GM23338 (cell line): ENCODE measurements at regions not wholly inside any gene's neighbourhood (a gene's known extent, or its start where the extent isn't known, plus 50 kb on each side); places are given as distances from the start of the nearest gene placed in this dataset.

Source experiments
- ATAC-seq: fragments of 200-7000 bp; cut with Tn5 transposase; 3 replicates; pipeline ENCODE4 v1.9.1; 2020
- DNase-seq: peaks from one replicate; pipeline ENCODE4 v3.0.0-alpha.2; 2015; ENCODE audit warnings: low spot score
- H2AFZ ChIP-seq: fragments of 200-600 bp; sonication (generic); 2 replicates; pipeline ENCODE4 v1.8.0; 2016; ENCODE audit warnings: antibody characterized with exemption, mild to moderate bottlenecking, moderate library complexity
- H3F3A ChIP-seq: fragments of 200-600 bp; sonication (generic); replicated peaks from 2 replicates; pipeline ENCODE4 v1.8.0; 2017; ENCODE audit warnings: antibody characterized with exemption, mixed run types, low read depth
- H3K27ac ChIP-seq: fragments of 200-600 bp; sonication (generic); 2 replicates; pipeline ENCODE4 v1.6.1; 2016; ENCODE audit warnings: low read depth
- H3K27me3 ChIP-seq: fragments of 200-600 bp; sonication (generic); 2 replicates; pipeline ENCODE4 v1.8.0; 2016; ENCODE audit warnings: mild to moderate bottlenecking, mixed run types, moderate library complexity; ENCODE audit not compliant: insufficient read depth
- H3K36me3 ChIP-seq: fragments of 200-600 bp; sonication (generic); 2 replicates; pipeline ENCODE4 v1.8.0; 2016; ENCODE audit warnings: mild to moderate bottlenecking; ENCODE audit not compliant: insufficient read depth
- H3K4me1 ChIP-seq: fragments of 200-600 bp; sonication (generic); 2 replicates; pipeline ENCODE4 v1.8.0; 2016; ENCODE audit warnings: mild to moderate bottlenecking, moderate library complexity; ENCODE audit not compliant: insufficient read depth
- H3K4me2 ChIP-seq: fragments of 200-600 bp; sonication (generic); 2 replicates; pipeline ENCODE4 v1.7.1; 2017; ENCODE audit warnings: mixed run types
- H3K4me3 ChIP-seq: fragments of 200-600 bp; sonication (generic); 2 replicates; pipeline ENCODE4 v1.6.1; 2016; ENCODE audit warnings: mixed run types
- H3K79me2 ChIP-seq: fragments of 200-600 bp; sonication (generic); replicated peaks from 2 replicates; pipeline ENCODE4 v1.8.0; 2017; ENCODE audit warnings: mild to moderate bottlenecking; ENCODE audit not compliant: insufficient read depth
- H3K9me2 ChIP-seq: fragments of 200-600 bp; sonication (generic); 2 replicates; pipeline ENCODE4 v1.8.0; 2017; ENCODE audit not compliant: insufficient read depth
- H4K20me1 ChIP-seq: fragments of 200-600 bp; sonication (generic); replicated peaks from 2 replicates; pipeline ENCODE4 v1.8.0; 2017; ENCODE audit warnings: mild to moderate bottlenecking; ENCODE audit not compliant: insufficient read depth
- H3K27ac Mint-ChIP-seq: 2 replicates; pipeline ENCODE4 v1.8.0; 2020; ENCODE audit warnings: inconsistent platforms, mild to moderate bottlenecking, moderate library complexity, mixed read lengths
- H3K27me3 Mint-ChIP-seq: 3 replicates; pipeline ENCODE4 v1.8.0; 2022; ENCODE audit warnings: low read depth, mild to moderate bottlenecking, moderate library complexity, mixed read lengths, inconsistent platforms; ENCODE audit not compliant: insufficient read depth, poor library complexity
- H3K36me3 Mint-ChIP-seq: 3 replicates; pipeline ENCODE4 v1.8.0; 2021; ENCODE audit warnings: low read depth, mild to moderate bottlenecking, inconsistent platforms, moderate library complexity, mixed read lengths
- H3K4me1 Mint-ChIP-seq: 3 replicates; pipeline ENCODE4 v1.8.0; 2020; ENCODE audit warnings: mild to moderate bottlenecking, inconsistent platforms, mixed read lengths
- H3K4me3 Mint-ChIP-seq: 3 replicates; pipeline ENCODE4 v1.8.0; 2021; ENCODE audit warnings: moderate library complexity, mild to moderate bottlenecking, inconsistent platforms, mixed read lengths
- H3K9me3 Mint-ChIP-seq: 3 replicates; pipeline ENCODE4 v1.8.0; 2020; ENCODE audit warnings: moderate library complexity, mild to moderate bottlenecking, inconsistent platforms, mixed read lengths
- CREB1 ChIP-seq: fragments of 250-450 bp; sonication (Bioruptor Pico); IDR thresholded peaks from 2 replicates; pipeline ENCODE4 v1.5.0; 2020; ENCODE audit warnings: low read depth, mild to moderate bottlenecking, moderate library complexity
- CTCF ChIP-seq, 2 experiments: fragments of 200-600 bp in 1 of 2; sonication (generic) in 1 of 2; conservative IDR thresholded peaks; 2 replicates each; pipeline versions ENCODE4 v1.5.1 to v1.6.1; 2016 to 2017; ENCODE audit warnings: antibody characterized with exemption in 2 of 2, low read depth in 2 of 2, mild to moderate bottlenecking in 2 of 2, moderate library complexity in 1 of 2
- JUNB ChIP-seq: IDR thresholded peaks from one replicate; pipeline ENCODE4 v1.6.1; 2016; ENCODE audit warnings: antibody characterized with exemption; ENCODE audit not compliant: unreplicated experiment
- NANOG ChIP-seq: IDR thresholded peaks from 2 replicates; pipeline ENCODE4 v1.6.1; 2016; ENCODE audit warnings: antibody characterized with exemption, borderline replicate concordance
- STAT1 ChIP-seq: IDR thresholded peaks from one replicate; pipeline ENCODE4 v1.6.1; 2016; ENCODE audit warnings: antibody characterized with exemption; ENCODE audit not compliant: unreplicated experiment
- ZNF462 ChIP-seq: fragments of 250-450 bp; sonication (Bioruptor Pico); IDR thresholded peaks from 2 replicates; pipeline ENCODE4 v1.5.0; 2020; ENCODE audit warnings: mild to moderate bottlenecking, moderate library complexity

- TF ChIP-seq ZNF462 (CRISPR knock-in tag) (no peak), NANOG (no peak)
Observed at GRCh38 chr6:19478992-19479391, 358.2 kb upstream of the ID4 start (continued).

- no peak overlapping the region for H3K27ac ChIP-seq
- H3K36me3 Mint-ChIP-seq: peaks cover 25% of the 10 kb centered on the region
Observed at GRCh38 chr6:19479551-19479950, 357.6 kb upstream of the ID4 start.

GRCh38 chr6:19492636-19493405, 344.3 kb upstream of the ID4 start:
- ATAC-seq (no peak), DNase-seq (no peak)
- no peak overlapping the region for H3K27ac ChIP-seq
- H3K4me1 ChIP-seq: no peaks in the 10 kb centered on the region
- no peaks in the 10 kb centered on the region for H3K79me2 ChIP-seq
- H2AFZ ChIP-seq: no peak overlapping the region
- no peaks in the 10 kb centered on the region for H3K36me3 ChIP-seq
- Mint-ChIP-seq H3K27me3 (peaks cover 3% of the 10 kb centered on the region), H3K36me3 (peaks cover 15% of the 10 kb centered on the region; the same call in 2 of the 3 replicates), H3K4me1 (no peaks in the 10 kb centered on the region), H3K27ac (no peak overlapping the region), H3K4me3 (no peak overlapping the region), H3K9me3 (peaks cover 17% of the 10 kb centered on the region)
- no peak overlapping the region for H3K4me2 ChIP-seq
- H3F3A ChIP-seq: no peaks in the 10 kb centered on the region
- TF ChIP-seq CTCF (conservative IDR thresholded peaks at IDR 0.05; ENCODE audit: low read depth in 2 of 2) (no peak), JUNB (no peak), STAT1 (no peak)
- no peaks in the 10 kb centered on the region for H4K20me1 ChIP-seq
- H3K4me3 ChIP-seq: no peak overlapping the region
- H3K9me2 ChIP-seq: no peaks in the 10 kb centered on the region
- H3K27me3 ChIP-seq: no peaks in the 10 kb centered on the region

More at GRCh38 chr6:19479551-19479950, 357.6 kb upstream of the ID4 start:
- Histone ChIP-seq H3K4me1 (no peaks in the 10 kb centered on the region), H3K4me2 (no peak overlapping the region), H3K27me3 (no peaks in the 10 kb centered on the region), H3K9me2 (0 out of 2 replicates have a peak, but pooled peaks cover 6% of the 10 kb centered on the region), H3F3A (no peaks in the 10 kb centered on the region), H3K36me3 (no peaks in the 10 kb centered on the region), H2AFZ (no peak overlapping the region), H3K4me3 (no peak overlapping the region), H4K20me1 (no peaks in the 10 kb centered on the region), H3K79me2 (no peaks in the 10 kb centered on the region)
- no peaks in the 10 kb centered on the region for H3K27me3 Mint-ChIP-seq
- no peak overlapping the region for H3K4me3 Mint-ChIP-seq
- DNase-seq (no peak), ATAC-seq (no peak)
- H3K27ac Mint-ChIP-seq: no peak overlapping the region
- no peak for TF ChIP-seq CREB1
- H3K4me1 Mint-ChIP-seq: no peaks in the 10 kb centered on the region
- peaks cover 28% of the 10 kb centered on the region for H3K9me3 Mint-ChIP-seq
